HUDEP-2 (cell line): ENCODE measurements at regions not wholly inside any gene's neighbourhood (a gene's known extent, or its start where the extent isn't known, plus 50 kb on each side); places are given as distances from the start of the nearest gene placed in this dataset.

Experiments
- DNase-seq, 76 experiments: peaks; one replicate each; lab custom pipeline; 2025; ENCODE audit not compliant: unreplicated experiment in 76 of 76; lab: John Stamatoyannopoulos, UW

DNA sequence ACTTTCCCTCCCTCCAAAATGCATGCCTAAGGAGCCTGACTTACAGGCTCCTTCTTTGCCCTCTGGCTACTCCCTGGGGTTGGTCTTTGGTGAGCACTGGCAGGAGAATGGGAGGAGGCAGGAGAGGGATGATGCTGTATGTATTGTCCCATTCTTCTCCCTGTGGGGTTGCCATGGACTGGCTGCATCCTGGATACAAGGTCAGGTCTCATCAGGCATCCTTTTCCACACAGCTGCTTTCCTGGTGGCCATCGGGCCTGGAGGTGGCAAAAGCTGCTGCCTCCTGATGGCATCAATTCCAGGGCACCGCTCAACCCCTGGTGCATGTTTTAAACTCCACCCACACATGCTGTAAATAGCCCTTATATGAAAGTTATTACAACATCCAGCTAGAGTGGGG lies 257.2 kb downstream of the ETS1 start:
- DNase-seq: no peak

DNA sequence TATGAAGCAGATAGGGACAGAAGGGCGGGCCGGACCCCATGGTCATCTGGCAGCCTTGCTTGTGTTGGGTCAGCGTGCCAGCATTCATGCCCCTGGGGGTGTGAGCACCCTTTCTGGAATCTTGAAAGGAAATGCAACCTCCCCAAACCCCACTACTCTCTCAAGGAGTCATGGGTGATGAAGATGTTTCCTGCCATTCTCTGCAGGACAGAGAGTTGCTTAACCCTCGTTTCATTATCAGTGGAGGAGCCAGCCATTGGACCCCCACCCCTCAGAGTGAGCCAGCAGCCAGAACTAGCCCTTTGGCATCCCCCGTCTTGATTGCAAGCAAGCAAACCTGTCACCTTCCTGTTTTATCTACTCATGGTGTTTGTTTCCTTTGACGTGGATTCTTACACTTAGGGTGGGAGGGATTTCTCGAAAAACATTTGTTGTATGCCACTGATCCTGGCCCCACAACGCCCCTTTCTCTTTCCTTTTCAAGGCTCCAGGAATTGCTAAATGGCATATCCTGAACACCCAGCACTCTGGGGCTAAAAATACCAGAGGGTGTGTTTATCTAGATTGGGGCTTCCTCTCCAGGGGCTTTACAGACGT lies 258.3 kb downstream of the ETS1 start:
- DNase-seq: no peak

- DNase-seq: no peak
Measured at GRCh38 chr11:128327274-128327673, 260.1 kb downstream of the ETS1 start.

DNA sequence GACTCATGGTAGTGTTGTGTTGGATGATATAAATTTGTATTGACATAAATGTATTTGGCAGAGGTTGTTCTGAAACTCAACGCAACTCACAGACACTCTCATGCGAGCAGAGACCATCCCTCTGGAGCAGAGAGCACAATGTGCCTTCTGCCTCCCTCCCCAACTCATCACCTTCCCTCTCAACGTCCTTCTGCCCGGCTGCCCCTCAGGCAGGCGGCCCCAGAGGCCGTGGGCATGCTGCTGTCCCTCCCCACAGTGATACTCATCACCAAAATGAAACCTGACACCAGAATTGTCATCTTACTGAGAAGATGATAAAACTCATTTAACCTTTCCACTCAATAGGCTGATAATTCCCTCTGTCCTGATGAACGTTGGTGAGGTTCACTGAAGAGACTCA lies 260.6 kb downstream of the ETS1 start:
- DNase-seq: no peak

- peak in 1 of 76 experiments; percentile 4 for DNase-seq
Measured at GRCh38 chr11:128324531-128325141, 262.7 kb downstream of the ETS1 start.

DNA sequence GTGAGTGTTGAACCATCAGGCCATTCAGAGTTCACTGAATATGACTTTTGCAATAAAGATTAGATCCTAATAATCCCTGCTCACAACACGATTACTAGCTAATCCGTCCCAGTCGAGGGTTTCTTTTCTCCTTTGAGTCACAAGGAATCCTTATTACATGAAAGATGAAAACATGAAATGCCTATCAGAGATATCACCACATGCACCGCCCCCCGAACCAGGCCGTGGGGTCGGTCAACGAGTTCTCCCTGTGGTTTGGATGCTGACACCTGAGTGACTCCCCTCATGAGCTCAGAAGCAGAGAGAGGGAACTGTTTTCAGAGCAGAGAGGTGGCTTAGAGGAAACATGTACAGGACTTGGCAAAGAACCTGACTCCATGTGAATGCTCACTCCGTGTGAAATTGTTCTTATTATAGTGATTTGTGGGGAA lies 263.3 kb downstream of the ETS1 start:
- DNase-seq: no peak

DNA sequence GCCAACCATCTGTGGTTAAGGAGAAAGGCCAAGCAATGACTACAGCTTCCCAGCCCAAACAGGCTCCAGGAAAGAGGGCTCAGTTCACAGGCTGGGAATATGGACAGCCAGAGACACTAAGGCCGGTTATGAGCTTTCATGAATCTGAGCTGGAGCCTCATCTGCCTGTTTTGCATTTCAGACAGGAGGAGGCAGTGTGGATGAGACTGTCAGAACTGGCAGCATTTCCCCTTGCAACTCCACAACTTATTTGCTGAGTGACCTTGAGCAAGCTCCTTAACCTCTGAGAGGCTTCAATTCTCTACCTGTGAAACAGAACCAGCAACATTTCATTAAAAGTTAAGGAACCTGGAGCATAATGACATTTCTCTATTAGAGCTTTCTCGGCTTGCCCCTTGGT lies 264.0 kb downstream of the ETS1 start:
- no peak for DNase-seq

GRCh38 chr11:128318856-128319474 lies 268.4 kb downstream of the ETS1 start:
- no peak for DNase-seq

- DNase-seq: no peak
Measured at GRCh38 chr11:128316541-128317227, 270.7 kb downstream of the ETS1 start.

- DNase-seq: no peak
Measured at GRCh38 chr11:128315933-128316332, 271.4 kb downstream of the ETS1 start.

GRCh38 chr11:128313931-128314330 lies 273.4 kb downstream of the ETS1 start:
- no peak for DNase-seq

- DNase-seq: no peak
Measured at GRCh38 chr11:128311742-128312719, 275.3 kb downstream of the ETS1 start.

DNA sequence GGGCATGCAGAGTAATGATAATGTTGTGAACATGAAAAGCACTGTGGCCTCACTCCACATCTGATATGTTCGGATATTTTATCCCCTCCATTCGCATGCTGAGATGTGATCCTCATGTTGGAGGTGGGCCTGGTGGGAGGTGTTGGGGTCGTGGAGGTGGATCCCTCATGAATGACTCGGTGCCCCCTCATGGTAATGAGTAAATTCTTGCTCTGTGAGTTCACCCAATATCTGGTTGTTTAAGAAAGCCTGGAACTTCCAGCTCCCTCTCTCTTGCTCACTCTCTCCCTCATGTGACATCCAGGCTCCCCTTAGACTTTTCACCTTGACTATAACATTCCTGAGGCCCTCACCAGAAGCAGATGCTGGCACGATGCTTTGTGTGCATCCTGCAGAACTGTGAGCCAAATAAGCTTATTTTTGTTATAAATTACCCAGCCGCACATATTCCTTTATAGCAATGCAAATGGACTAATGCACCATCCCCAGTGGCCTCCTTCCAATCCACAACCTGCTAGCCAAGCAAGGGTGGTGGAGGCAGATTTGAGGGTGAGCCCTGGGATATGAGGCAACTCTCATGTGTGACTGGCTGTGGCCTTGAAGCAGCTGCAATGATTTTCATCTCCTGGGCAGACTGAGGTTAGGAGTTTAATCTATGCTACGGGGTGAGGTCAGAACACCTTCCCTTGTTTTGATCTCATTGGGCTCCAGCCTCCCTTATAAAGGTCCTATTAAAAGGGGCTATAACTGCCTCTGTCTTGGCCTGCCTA lies 276.5 kb downstream of the ETS1 start:
- DNase-seq: no peak

DNA sequence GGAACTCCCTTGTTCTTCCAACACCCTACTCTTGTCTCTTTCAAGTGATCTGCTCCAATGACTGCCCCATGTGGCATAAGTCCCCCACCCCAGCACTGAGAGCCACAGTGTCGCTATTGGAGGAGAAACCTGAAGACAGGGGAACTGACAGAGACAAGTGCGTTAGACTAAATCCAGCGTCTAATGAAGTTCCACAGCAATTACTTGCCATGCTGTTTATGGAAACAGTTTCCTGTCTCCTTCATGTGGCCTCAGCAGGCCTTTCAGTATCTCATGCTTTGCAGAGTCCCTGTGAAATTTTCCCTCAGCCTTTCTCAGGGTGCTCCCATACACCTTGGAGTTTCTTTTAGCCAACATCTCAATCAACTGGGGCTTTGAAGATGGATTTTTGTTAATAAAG lies 277.4 kb downstream of the ETS1 start:
- no peak for DNase-seq

- DNase-seq: no peak
Measured at GRCh38 chr11:128308794-128309193, 278.6 kb downstream of the ETS1 start.

- no peak for DNase-seq
Measured at GRCh38 chr11:128305588-128305987, 281.8 kb downstream of the ETS1 start.

DNA sequence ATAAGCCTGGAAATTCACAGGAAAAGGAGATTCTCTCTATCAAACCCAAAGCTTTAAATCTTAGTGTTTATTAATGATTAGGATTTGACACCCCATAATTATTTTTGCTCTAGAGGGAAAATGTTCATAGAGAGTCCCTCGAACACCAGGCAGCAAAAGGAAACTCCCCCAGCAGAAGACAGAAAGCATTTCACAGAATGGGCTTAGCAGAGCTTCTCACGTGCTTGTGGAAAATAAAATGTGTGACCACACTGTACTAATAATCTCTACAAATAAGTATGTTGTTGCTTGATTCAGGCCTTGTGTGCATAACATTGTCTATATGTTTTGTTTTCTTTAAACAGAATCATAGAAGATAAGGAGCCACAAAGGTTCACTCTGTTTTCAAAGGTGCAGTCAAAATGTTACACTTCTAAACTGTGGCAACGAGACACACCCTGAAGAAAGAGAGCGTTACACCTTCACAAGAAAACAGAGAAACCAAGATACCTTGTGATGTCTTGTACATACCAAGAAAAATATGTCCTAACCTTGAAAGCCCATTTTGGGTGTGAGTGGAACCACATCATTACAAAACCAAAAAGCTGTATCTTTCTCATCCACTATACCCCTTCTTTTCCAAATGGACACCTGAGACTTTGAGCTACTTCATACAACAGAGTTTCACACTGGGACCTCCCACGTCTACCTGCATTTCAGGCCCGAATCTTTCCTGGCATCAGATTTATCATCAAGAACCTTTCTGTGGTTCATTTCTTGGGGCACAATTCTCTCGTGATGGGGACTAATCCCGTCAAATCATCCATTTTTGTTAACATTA lies 282.5 kb downstream of the ETS1 start:
- peak in 1 of 76 experiments; percentile 2 for DNase-seq

DNA sequence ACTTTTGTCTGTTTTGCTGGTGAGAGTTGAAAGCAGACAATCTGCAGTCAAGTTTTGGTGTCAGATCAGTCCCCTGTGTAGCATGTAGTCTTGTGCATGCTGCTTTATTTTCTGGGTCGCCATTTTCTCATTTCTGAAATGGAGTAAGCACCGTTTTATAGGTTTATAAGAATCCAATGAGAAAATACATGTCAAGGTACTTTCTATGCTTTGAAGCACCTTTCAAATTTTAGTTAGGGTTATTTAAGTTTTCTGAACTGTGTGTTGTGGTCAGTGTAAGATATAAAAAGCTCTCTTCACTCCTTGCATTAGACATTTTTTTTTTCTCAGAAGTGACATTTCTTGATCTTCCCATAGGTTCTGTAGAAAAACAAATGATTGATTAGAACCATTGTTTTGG lies 283.2 kb downstream of the ETS1 start:
- DNase-seq: no peak

DNA sequence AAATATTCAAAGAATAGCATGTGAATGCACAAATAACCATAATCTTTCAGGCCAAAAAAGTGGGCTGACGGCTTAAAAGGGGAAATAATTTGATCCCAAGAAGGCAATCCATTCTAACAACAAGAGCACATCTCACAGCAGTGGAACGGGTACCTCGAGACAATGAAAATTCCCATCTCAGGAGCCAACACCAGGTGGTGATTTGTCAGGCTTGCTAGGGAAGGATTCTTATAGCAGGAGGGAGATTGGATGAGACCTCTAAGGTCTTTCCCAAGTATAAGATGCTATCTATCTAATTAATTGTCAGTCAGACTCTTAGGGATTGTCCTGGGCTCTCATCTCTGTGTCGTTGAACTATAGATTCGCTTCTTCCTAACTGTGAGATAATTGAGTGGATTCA lies 284.0 kb downstream of the ETS1 start:
- DNase-seq: no peak
